ENCODE measurements at regions not wholly inside any gene's neighbourhood (a gene's known extent, or its start where the extent isn't known, plus 50 kb on each side); places are given as distances from the start of the nearest gene placed in this dataset.

DNA sequence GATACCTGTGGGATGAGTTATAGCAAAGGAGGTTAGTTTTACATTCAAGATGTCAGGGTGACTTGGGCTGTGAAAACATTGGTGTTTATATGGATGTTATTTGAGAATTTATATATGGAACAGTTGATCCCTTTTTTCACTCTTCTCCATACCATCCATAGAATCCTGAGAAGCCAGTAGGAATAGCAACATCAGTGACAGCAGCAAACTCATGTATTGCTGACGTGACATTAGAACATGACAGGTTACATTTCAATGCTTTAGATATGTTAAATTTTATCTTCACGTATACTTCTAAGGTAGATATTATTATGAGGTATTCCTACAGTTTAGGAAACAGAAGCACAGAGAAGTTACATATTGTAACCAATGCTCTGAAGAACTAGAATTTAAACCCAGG is 745.2 kb upstream of the GCFC2 start:
- H3K9ac ChIP-seq (ENCODE audit: low read length), result no peak overlapping the region
- H3K27me3 ChIP-seq (replicated peaks; ENCODE audit: control insufficient read depth, insufficient read depth, low read length), result no peaks in the 10 kb centered on the region
- H3K4me3 ChIP-seq (ENCODE audit: low read length), result no peak overlapping the region
- no peaks in the 10 kb centered on the region for H3K9me3 ChIP-seq (ENCODE audit: control insufficient read depth, low read length)
- no peaks in the 10 kb centered on the region for H3K36me3 ChIP-seq (ENCODE audit: control insufficient read depth, insufficient read depth, low read length, severe bottlenecking)
- no peak for DNase-seq (ENCODE audit: low read depth)
- H3K4me1 ChIP-seq (ENCODE audit: control insufficient read depth, insufficient read depth, low read length), result no peaks in the 10 kb centered on the region

DNA sequence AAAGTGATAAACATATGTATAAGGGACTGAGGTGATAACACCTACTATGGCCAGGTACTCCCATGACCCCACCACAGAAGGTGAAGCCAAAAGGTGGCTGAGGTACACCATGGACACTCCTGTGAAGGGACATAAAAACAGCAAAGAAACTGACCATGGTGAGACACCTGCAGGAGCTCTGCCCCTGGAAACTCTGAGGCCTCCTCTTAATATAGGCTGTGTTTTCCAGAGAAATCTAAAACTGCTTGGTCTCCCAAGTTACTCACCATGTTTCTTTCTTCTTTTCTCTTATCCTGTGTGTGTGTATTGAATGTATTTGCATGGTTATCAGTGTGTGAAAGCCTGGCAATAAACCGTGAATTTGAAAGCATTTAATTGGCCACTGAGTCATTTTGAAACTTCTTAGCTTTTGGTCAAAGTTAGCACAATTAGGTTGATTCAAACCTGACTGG is 739.3 kb upstream of the GCFC2 start:
- H3K36me3 ChIP-seq (ENCODE audit: control insufficient read depth, insufficient read depth, low read length, severe bottlenecking), result no peaks in the 10 kb centered on the region
- DNase-seq (ENCODE audit: low read depth), result no peak
- H3K9ac ChIP-seq (ENCODE audit: low read length), result no peak overlapping the region
- H3K9me3 ChIP-seq (ENCODE audit: control insufficient read depth, low read length), result no peaks in the 10 kb centered on the region
- H3K27me3 ChIP-seq (replicated peaks; ENCODE audit: control insufficient read depth, insufficient read depth, low read length), result no peaks in the 10 kb centered on the region
- no peak overlapping the region for H3K4me3 ChIP-seq (ENCODE audit: low read length)
- no peaks in the 10 kb centered on the region for H3K4me1 ChIP-seq (ENCODE audit: control insufficient read depth, insufficient read depth, low read length)

GRCh38 chr2:76448956-76449355 is 738.2 kb upstream of the GCFC2 start:
- Histone ChIP-seq H3K9ac (ENCODE audit: low read length) (no peak overlapping the region), H3K27me3 (replicated peaks; ENCODE audit: control insufficient read depth, insufficient read depth, low read length) (no peaks in the 10 kb centered on the region), H3K36me3 (ENCODE audit: control insufficient read depth, insufficient read depth, low read length, severe bottlenecking) (no peaks in the 10 kb centered on the region), H3K9me3 (ENCODE audit: control insufficient read depth, low read length) (no peaks in the 10 kb centered on the region), H3K4me3 (ENCODE audit: low read length) (no peak overlapping the region), H3K4me1 (ENCODE audit: control insufficient read depth, insufficient read depth, low read length) (no peaks in the 10 kb centered on the region)
- no peak for DNase-seq (ENCODE audit: low read depth)

DNA sequence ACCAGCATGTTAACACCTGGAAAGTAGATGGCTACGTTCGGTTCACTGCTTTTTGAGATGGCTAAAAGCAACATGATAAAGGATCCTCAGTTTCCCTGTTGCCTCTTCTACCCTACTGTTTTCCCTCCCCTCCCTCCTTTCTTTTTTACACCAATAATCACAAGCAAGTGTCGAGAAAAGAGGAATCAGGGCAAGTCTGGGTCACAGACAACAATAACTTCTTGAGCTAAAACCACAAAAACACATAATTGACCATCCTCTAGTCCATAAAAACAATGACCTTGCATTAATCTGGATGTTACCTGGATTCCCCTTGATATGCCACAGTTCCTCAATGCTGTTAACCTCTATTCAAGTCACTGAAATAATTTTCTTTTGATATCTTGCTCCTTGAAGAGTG is 736.6 kb upstream of the GCFC2 start:
- Histone ChIP-seq H3K4me3 (ENCODE audit: low read length) (no peak overlapping the region), H3K36me3 (ENCODE audit: control insufficient read depth, insufficient read depth, low read length, severe bottlenecking) (no peaks in the 10 kb centered on the region), H3K27me3 (replicated peaks; ENCODE audit: control insufficient read depth, insufficient read depth, low read length) (no peaks in the 10 kb centered on the region), H3K4me1 (ENCODE audit: control insufficient read depth, insufficient read depth, low read length) (no peaks in the 10 kb centered on the region), H3K9me3 (ENCODE audit: control insufficient read depth, low read length) (no peaks in the 10 kb centered on the region), H3K9ac (ENCODE audit: low read length) (no peak overlapping the region)
- DNase-seq (ENCODE audit: low read depth), result no peak

DNA sequence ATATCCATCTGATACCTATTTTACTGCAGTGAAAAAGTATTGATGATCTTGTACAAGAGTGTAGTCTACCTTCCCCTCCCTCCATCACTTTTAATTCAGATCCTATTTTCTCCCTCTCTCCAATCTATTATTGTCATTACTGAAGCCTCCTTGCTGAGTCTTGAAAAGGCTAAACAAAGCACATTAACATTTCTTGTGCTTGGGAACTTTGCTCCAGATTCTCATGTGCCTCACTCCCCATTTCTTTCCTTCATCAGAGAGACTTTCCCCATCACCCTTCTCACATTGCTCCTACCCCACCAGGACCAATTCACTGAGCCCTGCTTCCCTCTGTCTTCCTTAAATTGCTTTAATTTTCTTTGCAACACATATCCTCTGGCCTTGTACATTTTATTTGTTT is 736.2 kb upstream of the GCFC2 start:
- Histone ChIP-seq H3K4me3 (ENCODE audit: low read length) (no peak overlapping the region), H3K36me3 (ENCODE audit: control insufficient read depth, insufficient read depth, low read length, severe bottlenecking) (no peaks in the 10 kb centered on the region), H3K9ac (ENCODE audit: low read length) (no peak overlapping the region), H3K4me1 (ENCODE audit: control insufficient read depth, insufficient read depth, low read length) (no peaks in the 10 kb centered on the region), H3K9me3 (ENCODE audit: control insufficient read depth, low read length) (no peaks in the 10 kb centered on the region), H3K27me3 (replicated peaks; ENCODE audit: control insufficient read depth, insufficient read depth, low read length) (no peaks in the 10 kb centered on the region)
- no peak for DNase-seq (ENCODE audit: low read depth)

DNA sequence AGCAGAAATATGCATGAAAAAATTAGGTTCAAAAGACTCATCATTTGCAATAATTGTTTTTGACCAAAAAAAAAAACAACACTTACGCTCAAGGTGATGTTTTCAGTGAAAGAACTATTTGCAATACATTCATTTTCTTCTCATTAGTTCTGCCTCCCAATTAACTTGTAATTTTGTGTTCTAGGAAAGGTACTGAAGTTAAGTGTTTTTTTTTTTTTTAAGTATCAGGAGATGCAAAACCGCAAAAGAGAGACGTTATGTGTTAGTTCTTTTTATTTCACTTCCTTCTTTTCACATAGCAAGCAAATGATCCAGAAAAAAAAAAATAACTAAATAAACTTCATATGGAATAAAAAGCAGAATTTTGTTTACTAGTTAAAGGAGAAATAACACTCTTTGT is 735.2 kb upstream of the GCFC2 start:
- H3K27me3 ChIP-seq (replicated peaks; ENCODE audit: control insufficient read depth, insufficient read depth, low read length), result no peaks in the 10 kb centered on the region

GRCh38 chr2:76444732-76445131 is 734.0 kb upstream of the GCFC2 start:
- no peak for DNase-seq (ENCODE audit: low read depth)
- Histone ChIP-seq H3K36me3 (ENCODE audit: control insufficient read depth, insufficient read depth, low read length, severe bottlenecking) (no peaks in the 10 kb centered on the region), H3K9ac (ENCODE audit: low read length) (no peak overlapping the region), H3K4me1 (ENCODE audit: control insufficient read depth, insufficient read depth, low read length) (no peaks in the 10 kb centered on the region), H3K27me3 (replicated peaks; ENCODE audit: control insufficient read depth, insufficient read depth, low read length) (no peaks in the 10 kb centered on the region), H3K9me3 (ENCODE audit: control insufficient read depth, low read length) (no peaks in the 10 kb centered on the region), H3K4me3 (ENCODE audit: low read length) (no peak overlapping the region)

More for the DNA sequence above, 735.2 kb upstream of the GCFC2 start:
- H3K4me1 ChIP-seq (ENCODE audit: control insufficient read depth, insufficient read depth, low read length), result no peaks in the 10 kb centered on the region
- no peaks in the 10 kb centered on the region for H3K36me3 ChIP-seq (ENCODE audit: control insufficient read depth, insufficient read depth, low read length, severe bottlenecking)
- H3K9me3 ChIP-seq (ENCODE audit: control insufficient read depth, low read length), result no peaks in the 10 kb centered on the region
- H3K9ac ChIP-seq (ENCODE audit: low read length), result no peak overlapping the region
- H3K4me3 ChIP-seq (ENCODE audit: low read length), result no peak overlapping the region
- no peak for DNase-seq (ENCODE audit: low read depth)

DNA sequence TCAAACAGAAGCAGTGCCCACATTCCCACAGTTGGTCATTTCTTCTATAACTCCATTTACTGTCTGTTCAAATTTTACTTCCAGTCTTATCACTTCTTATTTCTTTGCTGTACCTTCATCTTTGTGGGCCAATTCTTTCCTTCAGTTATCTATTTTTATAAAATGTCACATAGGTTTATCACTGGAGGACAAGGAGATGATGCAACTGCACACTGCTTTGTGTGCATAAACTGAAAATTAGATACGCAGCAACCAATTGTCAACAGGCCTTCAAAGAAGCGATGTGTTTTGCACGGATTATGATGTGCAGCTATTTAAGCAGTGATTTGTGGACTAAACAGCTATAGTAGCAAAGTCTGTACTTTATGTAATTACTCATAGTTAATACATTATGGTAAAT is 726.8 kb upstream of the GCFC2 start:
- H3K4me3 ChIP-seq (ENCODE audit: low read length), result no peak overlapping the region
- H3K27me3 ChIP-seq (replicated peaks; ENCODE audit: control insufficient read depth, insufficient read depth, low read length), result no peaks in the 10 kb centered on the region
- H3K9ac ChIP-seq (ENCODE audit: low read length), result no peak overlapping the region
- DNase-seq (ENCODE audit: low read depth), result no peak
- H3K36me3 ChIP-seq (ENCODE audit: control insufficient read depth, insufficient read depth, low read length, severe bottlenecking), result no peaks in the 10 kb centered on the region
- H3K9me3 ChIP-seq (ENCODE audit: control insufficient read depth, low read length), result no peaks in the 10 kb centered on the region
- H3K4me1 ChIP-seq (ENCODE audit: control insufficient read depth, insufficient read depth, low read length), result no peaks in the 10 kb centered on the region

GRCh38 chr2:76429374-76429773 is 718.7 kb upstream of the GCFC2 start:
- no peak overlapping the region for H3K9ac ChIP-seq (ENCODE audit: low read length)
- H3K4me1 ChIP-seq (ENCODE audit: control insufficient read depth, insufficient read depth, low read length), result no peaks in the 10 kb centered on the region
- no peak for DNase-seq (ENCODE audit: low read depth)
- no peak overlapping the region for H3K4me3 ChIP-seq (ENCODE audit: low read length)
- no peaks in the 10 kb centered on the region for H3K36me3 ChIP-seq (ENCODE audit: control insufficient read depth, insufficient read depth, low read length, severe bottlenecking)
- peaks cover 3% of the 10 kb centered on the region for H3K9me3 ChIP-seq (ENCODE audit: control insufficient read depth, low read length)
- H3K27me3 ChIP-seq (replicated peaks; ENCODE audit: control insufficient read depth, insufficient read depth, low read length), result no peaks in the 10 kb centered on the region

DNA sequence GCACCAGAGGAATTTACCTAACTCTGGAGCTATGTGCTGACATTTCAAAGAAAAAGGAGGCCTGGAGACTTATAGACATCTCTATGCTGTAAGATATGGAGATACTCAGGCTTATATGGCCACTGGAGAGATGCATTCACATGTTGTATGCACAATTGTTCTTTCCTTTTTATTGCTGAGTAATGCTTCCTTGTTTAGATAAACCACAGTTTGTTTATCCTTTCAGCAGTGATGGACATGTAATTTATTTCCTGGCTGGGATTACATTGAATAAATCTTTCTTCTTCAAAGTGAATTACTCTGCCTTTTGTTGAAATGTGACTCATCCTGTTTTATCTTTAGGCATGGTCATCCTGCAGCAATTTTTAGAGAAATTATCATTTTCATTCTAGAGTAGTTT is 716.7 kb upstream of the GCFC2 start:
- Histone ChIP-seq H3K9ac (ENCODE audit: low read length) (no peak overlapping the region), H3K27me3 (replicated peaks; ENCODE audit: control insufficient read depth, insufficient read depth, low read length) (no peaks in the 10 kb centered on the region), H3K9me3 (ENCODE audit: control insufficient read depth, low read length) (peaks cover 3% of the 10 kb centered on the region), H3K4me3 (ENCODE audit: low read length) (no peak overlapping the region), H3K36me3 (ENCODE audit: control insufficient read depth, insufficient read depth, low read length, severe bottlenecking) (no peaks in the 10 kb centered on the region), H3K4me1 (ENCODE audit: control insufficient read depth, insufficient read depth, low read length) (no peaks in the 10 kb centered on the region)
- DNase-seq (ENCODE audit: low read depth), result no peak

DNA sequence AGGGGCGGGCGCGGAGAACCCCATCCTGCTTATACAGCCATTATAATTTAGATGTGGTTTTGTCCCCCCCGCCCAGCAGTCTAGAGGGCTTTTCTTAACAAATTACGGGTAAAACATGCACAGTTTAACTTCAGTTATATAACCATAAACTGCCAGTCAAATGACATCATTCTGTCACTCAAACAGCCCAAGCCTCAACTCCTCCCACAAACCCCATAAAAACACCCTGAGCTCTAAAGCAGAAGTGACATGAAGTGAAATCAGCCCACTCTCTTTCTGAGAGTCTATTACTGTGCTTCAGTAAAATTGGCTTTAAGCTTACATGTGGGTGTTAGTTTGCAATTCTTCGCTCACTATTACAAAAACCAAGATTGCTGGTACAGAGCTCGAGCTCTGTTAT is 705.1 kb upstream of the GCFC2 start:
- Histone ChIP-seq H3K4me1 (ENCODE audit: control insufficient read depth, insufficient read depth, low read length) (no peaks in the 10 kb centered on the region), H3K27me3 (replicated peaks; ENCODE audit: control insufficient read depth, insufficient read depth, low read length) (no peaks in the 10 kb centered on the region), H3K9me3 (ENCODE audit: control insufficient read depth, low read length) (no peaks in the 10 kb centered on the region), H3K36me3 (ENCODE audit: control insufficient read depth, insufficient read depth, low read length, severe bottlenecking) (no peaks in the 10 kb centered on the region), H3K9ac (ENCODE audit: low read length) (no peak overlapping the region), H3K4me3 (ENCODE audit: low read length) (no peak overlapping the region)
- DNase-seq (ENCODE audit: low read depth), result no peak

- no peak overlapping the region for H3K4me3 ChIP-seq (ENCODE audit: low read length)
- no peaks in the 10 kb centered on the region for H3K27me3 ChIP-seq (replicated peaks; ENCODE audit: control insufficient read depth, insufficient read depth, low read length)
Measured at GRCh38 chr2:76413436-76413835, 702.7 kb upstream of the GCFC2 start.

More at GRCh38 chr2:76413436-76413835, 702.7 kb upstream of the GCFC2 start:
- Histone ChIP-seq H3K9ac (ENCODE audit: low read length) (no peak overlapping the region), H3K4me1 (ENCODE audit: control insufficient read depth, insufficient read depth, low read length) (no peaks in the 10 kb centered on the region), H3K9me3 (ENCODE audit: control insufficient read depth, low read length) (no peaks in the 10 kb centered on the region), H3K36me3 (ENCODE audit: control insufficient read depth, insufficient read depth, low read length, severe bottlenecking) (no peaks in the 10 kb centered on the region)
- DNase-seq (ENCODE audit: low read depth), result no peak

All from adipocyte (in vitro differentiated cells).